PFSK-1 (cell line): ENCODE measurements at regions not wholly inside any gene's neighbourhood (a gene's known extent, or its start where the extent isn't known, plus 50 kb on each side); places are given as distances from the start of the nearest gene placed in this dataset.

ENCODE experiments used
- FOXP2 ChIP-seq: optimal IDR thresholded peaks from 2 replicates; pipeline ENCODE3; 2011; ENCODE audit warnings: borderline replicate concordance, control low read depth, inconsistent platforms; ENCODE audit not compliant: insufficient read depth; ENCODE audit errors: extremely low read length, extremely low read depth
- POLR2AphosphoS5 ChIP-seq: IDR thresholded peaks from 2 replicates; pipeline ENCODE4 v1.6.1; 2012; ENCODE audit warnings: low read depth, mild to moderate bottlenecking, control low read depth, low read length, moderate library complexity
- REST ChIP-seq, 2 experiments: IDR thresholded peaks; 2 replicates each; pipeline versions ENCODE4 v1.6.1 to v1.8.0; 2011 to 2012; ENCODE audit warnings: low read depth in 2 of 2, low read length in 2 of 2, control low read depth in 1 of 2, inconsistent platforms in 1 of 2, mild to moderate bottlenecking in 1 of 2, moderate library complexity in 1 of 2; ENCODE audit not compliant: insufficient read depth in 1 of 2
- SIN3A ChIP-seq: IDR thresholded peaks from 2 replicates; pipeline ENCODE4 v1.6.1; 2012; ENCODE audit warnings: mild to moderate bottlenecking, low read length, moderate library complexity, borderline replicate concordance; ENCODE audit not compliant: insufficient read depth
- TAF1 ChIP-seq: IDR thresholded peaks from 2 replicates; pipeline ENCODE4 v1.6.1; 2012; ENCODE audit warnings: low read length, control low read depth, borderline replicate concordance; ENCODE audit not compliant: insufficient read depth

GRCh38 chr3:34256021-34256420 lies 457.6 kb downstream of the PDCD6IP start:
- TF ChIP-seq REST (IDR thresholded peaks at IDR 0.05; ENCODE audit: insufficient read depth in 1 of 2, low read depth in 2 of 2, low read length in 2 of 2) (no peak), TAF1 (no peak), POLR2AphosphoS5 (no peak), SIN3A (no peak), FOXP2 (no peak)
